Heart right ventricle (tissue), 16 donors: ENCODE measurements at regions not wholly inside any gene's neighbourhood (a gene's known extent, or its start where the extent isn't known, plus 50 kb on each side); places are given as distances from the start of the nearest gene placed in this dataset.

ENCODE experiments used
- ATAC-seq, 8 donors: fragments of 200-7000 bp; cut with Tn5 transposase; one replicate each; pipeline ENCODE4 v1.9.1; 2020; ENCODE audit warnings: mild to moderate bottlenecking in 8 of 8, moderate library complexity in 8 of 8, moderate number of reproducible peaks in 1 of 8
- DNase-seq, 2 donors: peaks; one replicate each; pipeline ENCODE4 v3.0.0-alpha.2; 2020
- H3K27ac ChIP-seq, 10 donors: fragments of 200-600 bp; sonication (generic) in 2 of 10; one replicate each; pipeline versions ENCODE4 v1.5.0 to v1.8.0; 2020 to 2022; ENCODE audit warnings: mild to moderate bottlenecking in 3 of 10
- H3K27me3 ChIP-seq, 7 donors: fragments of 200-600 bp; one replicate each; pipeline ENCODE4 v1.8.0; 2021 to 2022; ENCODE audit warnings: mild to moderate bottlenecking in 2 of 7
- H3K36me3 ChIP-seq, 9 donors: fragments of 200-600 bp; sonication (generic) in 1 of 9; one replicate each; pipeline versions ENCODE4 v1.5.0 to v1.8.0; 2020 to 2022; ENCODE audit warnings: mild to moderate bottlenecking in 2 of 9
- H3K4me1 ChIP-seq, 9 donors: fragments of 200-600 bp; sonication (generic) in 1 of 9; one replicate each; pipeline versions ENCODE4 v1.5.0 to v1.8.0; 2020 to 2022; ENCODE audit warnings: mild to moderate bottlenecking in 4 of 9
- H3K4me3 ChIP-seq, 10 donors: fragments of 200-600 bp; sonication (generic) in 2 of 10; one replicate each; pipeline versions ENCODE4 v1.5.0 to v1.8.0; 2020 to 2022; ENCODE audit warnings: mild to moderate bottlenecking in 7 of 10, moderate library complexity in 2 of 10
- H3K9me3 ChIP-seq, 11 donors: fragments of 200-600 bp in 10 of 11; sonication (generic) in 2 of 11; one replicate each; pipeline versions ENCODE4 v1.5.0 to v1.8.0; 2013 to 2022; ENCODE audit warnings: mild to moderate bottlenecking in 2 of 11, control low read depth in 1 of 11, moderate library complexity in 1 of 11
- CTCF ChIP-seq, 9 donors: fragments of 200-600 bp; sonication (generic) in 2 of 9; IDR thresholded peaks; one replicate each; pipeline versions ENCODE4 v1.5.0 to v1.8.0; 2021 to 2022; ENCODE audit warnings: antibody characterized with exemption in 9 of 9, mild to moderate bottlenecking in 5 of 9, moderate library complexity in 1 of 9
- WGBS, 2 donors: extraction: QIAGEN DNeasy Blood & Tissue Kit; methylation state at CpG; one replicate each; pipeline ENCODE4 v1.1.7; 2013; ENCODE audit warnings: inconsistent platforms in 1 of 2; 5-methylcytosine and 5-hydroxymethylcytosine counted together
- intact Hi-C, 10 donors: fragments of 100-400 bp; cut with DNase I; formaldehyde crosslinking; loops; one replicate each; pipeline versions ENCODE4 v1.11.1 to v1.14.2; 2022
- donor health status: Arrhythmogenic right ventricular cardiomyopathy.
- donor health status: ischemic (EF 13 %, LVEDD 7.1; RV severe dilation, severe dysfunction).
- donor health status: healthy with polysubstance abuse.
- donor health status: DM: no; HTN: yes; CAD: no.
- donor health status: DM: no; HTN: no; CAD: no.
- donor health status: ischemic (EF 25% LVEDD 6.9; RV normal size, moderate dysfunction).
- donor health status: ischemic (EF 25% LVEDD 5.7; RV mildly dilated, moderate dysfunction).
- donor health status: healthy.
- donor health status: DM: yes; HTN: yes; CAD: no.
- donor health status: Ischemic cardiomyopathy.
- donor health status: ischemic (EF 35%, LVEDD 5.7; RV mildly dilated, moderate dysfunction).
- donor health status: nonischemic (EF 11% LVEDD 7.7; RV severe dilation, severe dysfunction).
- donor health status: DM: yes; HTN: yes; CAD: no.
- donor health status: PGD.
- donor health status: ischemic (EF 29% LVEDD 5.4; RV normal size, mild dysfunction).
- donor health status: nonischemic (EF 23%, LVEDD 6.1; RV moderate dilation, normal function).

GRCh38 chr6:170026751-170027646 lies 263.9 kb downstream of the DLL1 start:
- Histone ChIP-seq H3K4me1 (peaks cover 0 to 20% (median 7%) of the 10 kb centered on the region in 9 donors), H3K9me3 (no peaks in the 10 kb centered on the region), H3K4me3 (no peak overlapping the region), H3K36me3 (no peaks in the 10 kb centered on the region), H3K27me3 (peaks cover 0 to 16% (median 12%) of the 10 kb centered on the region in 7 donors), H3K27ac (no peak overlapping the region)
- intact Hi-C loops, result loop anchor here in 2 of 10 donors (5.0 to 10.0 kb wide), 2 partner anchors 265 to 268 kb away; partner anchors contain the start of gene DLL1 (in 2 of the 2)
- 89 to 91% methylated on average over 13 of the region's 13 CpGs for WGBS, 2 donors
- no peak for TF ChIP-seq CTCF (IDR thresholded peaks at IDR 0.05)
- DNase-seq (no peak), ATAC-seq (no peak)

- no peak for TF ChIP-seq CTCF (IDR thresholded peaks at IDR 0.05)
- ATAC-seq, result peak in 1 of 8 donors; percentile 26
- H3K36me3 ChIP-seq, result no peaks in the 10 kb centered on the region
- peaks cover 0 to 20% (median 7%) of the 10 kb centered on the region in 9 donors for H3K4me1 ChIP-seq
- no peaks in the 10 kb centered on the region for H3K9me3 ChIP-seq
- intact Hi-C loops, result loop anchor here in 2 of 10 donors (5.0 to 10.0 kb wide), 2 partner anchors 266 to 269 kb away; partner anchors contain the start of gene DLL1 (in 2 of the 2)
- no peak for DNase-seq
- no peak overlapping the region for H3K27ac ChIP-seq
- 90 to 94% methylated on average over 23 of the region's 23 CpGs for WGBS, 2 donors
- H3K4me3 ChIP-seq, result no peak overlapping the region
- peaks cover 0 to 16% (median 12%) of the 10 kb centered on the region in 7 donors for H3K27me3 ChIP-seq
Measured at GRCh38 chr6:170025935-170026750, 264.7 kb downstream of the DLL1 start.

- Histone ChIP-seq H3K27ac (no peak overlapping the region), H3K27me3 (peaks cover 0 to 16% (median 12%) of the 10 kb centered on the region in 7 donors)
Measured at GRCh38 chr6:170025341-170025911, 265.5 kb downstream of the DLL1 start.

More at GRCh38 chr6:170025341-170025911, 265.5 kb downstream of the DLL1 start:
- no peak for TF ChIP-seq CTCF (IDR thresholded peaks at IDR 0.05)
- DNase-seq, result no peak
- ATAC-seq, result no peak
- 83 to 87% methylated on average over 20 of the region's 20 CpGs for WGBS, 2 donors
- Histone ChIP-seq H3K4me3 (no peak overlapping the region), H3K4me1 (peaks cover 0 to 20% (median 7%) of the 10 kb centered on the region in 9 donors), H3K9me3 (no peaks in the 10 kb centered on the region), H3K36me3 (no peaks in the 10 kb centered on the region)
- intact Hi-C loops, result loop anchor here in 2 of 10 donors (5.0 to 10.0 kb wide), 2 partner anchors 267 to 269 kb away; partner anchors contain the start of gene DLL1 (in 2 of the 2)
